ENCODE measurements at regions not wholly inside any gene's neighbourhood (a gene's known extent, or its start where the extent isn't known, plus 50 kb on each side); places are given as distances from the start of the nearest gene placed in this dataset.

GRCh38 chr7:15778191-15778590 is 91.7 kb upstream of the MEOX2 start:
- DNase-seq, result no peak
- Histone ChIP-seq H3K4me3 (ENCODE audit: control insufficient read depth in 1 of 2, extremely low read depth in 1 of 2, low read length in 1 of 2) (no peak overlapping the region), H3K27ac (ENCODE audit: low read length) (no peak overlapping the region), H3K36me3 (ENCODE audit: control insufficient read depth in 2 of 2, extremely low read depth in 1 of 2, insufficient read depth in 1 of 2, low read length in 1 of 2) (no peaks in the 10 kb centered on the region), H3K4me1 (ENCODE audit: control insufficient read depth in 1 of 2, extremely low read depth in 1 of 2, insufficient read depth in 2 of 2, low read length in 2 of 2) (no peaks in the 10 kb centered on the region), H3K9me3 (no peaks in the 10 kb centered on the region), H3K27me3 (replicated peaks in 1 of 2; ENCODE audit: control insufficient read depth in 2 of 2, extremely low read depth in 1 of 2, insufficient read depth in 2 of 2, low read length in 1 of 2) (no peaks in the 10 kb centered on the region)
- H3K9me3 Mint-ChIP-seq, result peaks cover 2 to 8% (median 8%) of the 10 kb centered on the region in 3 donors
- no peaks in the 10 kb centered on the region for H3K27me3 Mint-ChIP-seq
- no peaks in the 10 kb centered on the region for H3K4me1 Mint-ChIP-seq
- no peak overlapping the region for H3K4me3 Mint-ChIP-seq
- 17% methylated on average over 1 of the region's 2 CpGs for WGBS (ENCODE audit: insufficient coverage)
- H3K36me3 Mint-ChIP-seq, result no peaks in the 10 kb centered on the region
- ChIA-PET CTCF (no interaction called here), POLR2A (interaction anchor here in 1 of 2 donors (0.6 kb wide), 1 partner anchor 293 kb away, joined by 4 read pairs; no protein-coding TSS in a partner anchor)
- no peak for ATAC-seq (replicated peaks in 1 of 4)
- H3K27ac Mint-ChIP-seq, result no peak overlapping the region

GRCh38 chr7:15765753-15766152 is 79.3 kb upstream of the MEOX2 start:
- H3K36me3 ChIP-seq (ENCODE audit: control insufficient read depth in 2 of 2, extremely low read depth in 1 of 2, insufficient read depth in 1 of 2, low read length in 1 of 2), result no peaks in the 10 kb centered on the region
- no peak overlapping the region for H3K4me3 ChIP-seq (ENCODE audit: control insufficient read depth in 1 of 2, extremely low read depth in 1 of 2, low read length in 1 of 2)
- no peak for ATAC-seq (replicated peaks in 1 of 4)
- no peaks in the 10 kb centered on the region for H3K4me1 ChIP-seq (ENCODE audit: control insufficient read depth in 1 of 2, extremely low read depth in 1 of 2, insufficient read depth in 2 of 2, low read length in 2 of 2)
- H3K27me3 Mint-ChIP-seq, result no peaks in the 10 kb centered on the region
- WGBS (ENCODE audit: insufficient coverage), result no CpG with 5 or more reads among the region's 5 CpGs
- CTCF ChIA-PET, result no interaction called here
- H3K9me3 ChIP-seq, result no peaks in the 10 kb centered on the region
- H3K4me3 Mint-ChIP-seq, result no peak overlapping the region
- H3K27ac ChIP-seq (ENCODE audit: low read length), result no peak overlapping the region
- H3K36me3 Mint-ChIP-seq, result no peaks in the 10 kb centered on the region
- POLR2A ChIA-PET, result no interaction called here
- no peaks in the 10 kb centered on the region for H3K27me3 ChIP-seq (replicated peaks in 1 of 2; ENCODE audit: control insufficient read depth in 2 of 2, extremely low read depth in 1 of 2, insufficient read depth in 2 of 2, low read length in 1 of 2)
- peaks cover 5 to 13% (median 9%) of the 10 kb centered on the region in 3 donors for H3K9me3 Mint-ChIP-seq
- H3K27ac Mint-ChIP-seq, result no peak overlapping the region
- no peak for DNase-seq
- no peaks in the 10 kb centered on the region for H3K4me1 Mint-ChIP-seq

- H3K27ac Mint-ChIP-seq, result no peak overlapping the region
Measured at GRCh38 chr7:15764851-15765382, 78.4 kb upstream of the MEOX2 start.

GRCh38 chr7:15764010-15764409 is 77.5 kb upstream of the MEOX2 start:
- H3K4me1 Mint-ChIP-seq, result no peaks in the 10 kb centered on the region
- H3K9me3 Mint-ChIP-seq, result peaks cover 5 to 9% (median 9%) of the 10 kb centered on the region in 3 donors
- Histone ChIP-seq H3K4me3 (ENCODE audit: control insufficient read depth in 1 of 2, extremely low read depth in 1 of 2, low read length in 1 of 2) (no peak overlapping the region), H3K9me3 (no peaks in the 10 kb centered on the region), H3K27ac (ENCODE audit: low read length) (no peak overlapping the region), H3K4me1 (ENCODE audit: control insufficient read depth in 1 of 2, extremely low read depth in 1 of 2, insufficient read depth in 2 of 2, low read length in 2 of 2) (no peaks in the 10 kb centered on the region), H3K27me3 (replicated peaks in 1 of 2; ENCODE audit: control insufficient read depth in 2 of 2, extremely low read depth in 1 of 2, insufficient read depth in 2 of 2, low read length in 1 of 2) (no peaks in the 10 kb centered on the region), H3K36me3 (ENCODE audit: control insufficient read depth in 2 of 2, extremely low read depth in 1 of 2, insufficient read depth in 1 of 2, low read length in 1 of 2) (no peaks in the 10 kb centered on the region)
- ChIA-PET POLR2A (no interaction called here), CTCF (no interaction called here)
- H3K4me3 Mint-ChIP-seq, result no peak overlapping the region
- no peaks in the 10 kb centered on the region for H3K36me3 Mint-ChIP-seq
- 39% methylated on average over 2 of the region's 3 CpGs for WGBS (ENCODE audit: insufficient coverage)
- no peak overlapping the region for H3K27ac Mint-ChIP-seq
- no peak for DNase-seq
- ATAC-seq (replicated peaks in 1 of 4), result no peak
- no peaks in the 10 kb centered on the region for H3K27me3 Mint-ChIP-seq

More at GRCh38 chr7:15764851-15765382, 78.4 kb upstream of the MEOX2 start:
- DNase-seq (no peak), ATAC-seq (replicated peaks in 1 of 4) (no peak)
- H3K36me3 ChIP-seq (ENCODE audit: control insufficient read depth in 2 of 2, extremely low read depth in 1 of 2, insufficient read depth in 1 of 2, low read length in 1 of 2), result no peaks in the 10 kb centered on the region
- H3K36me3 Mint-ChIP-seq, result no peaks in the 10 kb centered on the region
- H3K4me1 Mint-ChIP-seq, result no peaks in the 10 kb centered on the region
- H3K9me3 ChIP-seq, result no peaks in the 10 kb centered on the region
- no peak overlapping the region for H3K27ac ChIP-seq (ENCODE audit: low read length)
- peaks cover 5 to 9% (median 9%) of the 10 kb centered on the region in 3 donors for H3K9me3 Mint-ChIP-seq
- no CpG with 5 or more reads among the region's 3 CpGs for WGBS (ENCODE audit: insufficient coverage)
- H3K4me1 ChIP-seq (ENCODE audit: control insufficient read depth in 1 of 2, extremely low read depth in 1 of 2, insufficient read depth in 2 of 2, low read length in 2 of 2), result no peaks in the 10 kb centered on the region
- no peak overlapping the region for H3K4me3 ChIP-seq (ENCODE audit: control insufficient read depth in 1 of 2, extremely low read depth in 1 of 2, low read length in 1 of 2)
- no peaks in the 10 kb centered on the region for H3K27me3 ChIP-seq (replicated peaks in 1 of 2; ENCODE audit: control insufficient read depth in 2 of 2, extremely low read depth in 1 of 2, insufficient read depth in 2 of 2, low read length in 1 of 2)
- H3K27me3 Mint-ChIP-seq, result no peaks in the 10 kb centered on the region
- no peak overlapping the region for H3K4me3 Mint-ChIP-seq
- POLR2A ChIA-PET, result no interaction called here
- CTCF ChIA-PET, result no interaction called here

GRCh38 chr7:15757041-15758000 is 70.8 kb upstream of the MEOX2 start:
- no peaks in the 10 kb centered on the region for H3K4me1 ChIP-seq (ENCODE audit: control insufficient read depth in 1 of 2, extremely low read depth in 1 of 2, insufficient read depth in 2 of 2, low read length in 2 of 2)
- H3K4me3 ChIP-seq (ENCODE audit: control insufficient read depth in 1 of 2, extremely low read depth in 1 of 2, low read length in 1 of 2), result no peak overlapping the region
- ChIA-PET POLR2A (no interaction called here), CTCF (no interaction called here)
- H3K27ac Mint-ChIP-seq, result no peak overlapping the region
- WGBS (ENCODE audit: insufficient coverage), result no CpG with 5 or more reads among the region's 3 CpGs
- peaks cover 0 to 5% (median 0%) of the 10 kb centered on the region in 3 donors for H3K9me3 Mint-ChIP-seq
- DNase-seq (no peak), ATAC-seq (replicated peaks in 1 of 4) (no peak)
- no peaks in the 10 kb centered on the region for H3K36me3 ChIP-seq (ENCODE audit: control insufficient read depth in 2 of 2, extremely low read depth in 1 of 2, insufficient read depth in 1 of 2, low read length in 1 of 2)
- no peaks in the 10 kb centered on the region for H3K27me3 Mint-ChIP-seq
- no peaks in the 10 kb centered on the region for H3K9me3 ChIP-seq
- H3K36me3 Mint-ChIP-seq, result no peaks in the 10 kb centered on the region
- no peaks in the 10 kb centered on the region for H3K4me1 Mint-ChIP-seq
- H3K27ac ChIP-seq (ENCODE audit: low read length), result no peak overlapping the region
- H3K27me3 ChIP-seq (replicated peaks in 1 of 2; ENCODE audit: control insufficient read depth in 2 of 2, extremely low read depth in 1 of 2, insufficient read depth in 2 of 2, low read length in 1 of 2), result no peaks in the 10 kb centered on the region
- H3K4me3 Mint-ChIP-seq, result no peak overlapping the region

- Histone ChIP-seq H3K9me3 (no peaks in the 10 kb centered on the region), H3K27me3 (replicated peaks in 1 of 2; ENCODE audit: control insufficient read depth in 2 of 2, extremely low read depth in 1 of 2, insufficient read depth in 2 of 2, low read length in 1 of 2) (no peaks in the 10 kb centered on the region), H3K27ac (ENCODE audit: low read length) (no peak overlapping the region), H3K4me3 (ENCODE audit: control insufficient read depth in 1 of 2, extremely low read depth in 1 of 2, low read length in 1 of 2) (no peak overlapping the region), H3K4me1 (ENCODE audit: control insufficient read depth in 1 of 2, extremely low read depth in 1 of 2, insufficient read depth in 2 of 2, low read length in 2 of 2) (no peaks in the 10 kb centered on the region), H3K36me3 (ENCODE audit: control insufficient read depth in 2 of 2, extremely low read depth in 1 of 2, insufficient read depth in 1 of 2, low read length in 1 of 2) (no peaks in the 10 kb centered on the region)
- POLR2A ChIA-PET, result no interaction called here
- WGBS (ENCODE audit: insufficient coverage), result no CpG with 5 or more reads among the region's 2 CpGs
- Mint-ChIP-seq H3K4me3 (no peak overlapping the region), H3K27me3 (no peaks in the 10 kb centered on the region), H3K9me3 (no peaks in the 10 kb centered on the region), H3K27ac (no peak overlapping the region), H3K4me1 (no peaks in the 10 kb centered on the region), H3K36me3 (no peaks in the 10 kb centered on the region)
- ATAC-seq (replicated peaks in 1 of 4) (no peak), DNase-seq (no peak)
- CTCF ChIA-PET, result interaction anchor here in 1 of 2 donors (0.7 kb wide), 1 partner anchor 259 kb away, joined by 5 read pairs; no protein-coding TSS in a partner anchor
Measured at GRCh38 chr7:15755061-15755460, 68.6 kb upstream of the MEOX2 start.
